UCSD-AML1 (cell line): ENCODE measurements at regions not wholly inside any gene's neighbourhood (a gene's known extent, or its start where the extent isn't known, plus 50 kb on each side); places are given as distances from the start of the nearest gene placed in this dataset.

Source experiments
- DNase-seq: peaks from one replicate; lab custom pipeline; 2025; ENCODE audit not compliant: unreplicated experiment; lab: John Stamatoyannopoulos, UW

DNA sequence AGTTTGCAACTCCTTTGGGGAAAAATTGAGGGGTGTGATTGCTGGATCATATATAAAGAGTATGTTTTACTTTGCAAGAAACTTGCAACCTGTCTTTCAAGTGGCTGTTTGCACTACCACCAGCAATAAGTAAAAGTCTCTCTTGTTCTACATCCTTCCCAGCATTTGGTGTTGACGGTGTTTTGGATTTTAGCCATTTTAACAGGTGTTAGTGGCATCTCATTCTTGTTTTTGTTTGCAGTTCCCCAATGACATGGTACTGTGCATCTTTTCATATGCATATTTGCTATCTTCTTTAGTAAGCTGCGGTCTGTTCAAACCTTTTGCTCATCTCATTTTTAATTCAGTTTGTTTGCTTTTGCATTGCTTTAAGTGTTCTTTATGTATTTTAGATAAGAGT lies 535.5 kb downstream of the LRRIQ3 start:
- no peak for DNase-seq

DNA sequence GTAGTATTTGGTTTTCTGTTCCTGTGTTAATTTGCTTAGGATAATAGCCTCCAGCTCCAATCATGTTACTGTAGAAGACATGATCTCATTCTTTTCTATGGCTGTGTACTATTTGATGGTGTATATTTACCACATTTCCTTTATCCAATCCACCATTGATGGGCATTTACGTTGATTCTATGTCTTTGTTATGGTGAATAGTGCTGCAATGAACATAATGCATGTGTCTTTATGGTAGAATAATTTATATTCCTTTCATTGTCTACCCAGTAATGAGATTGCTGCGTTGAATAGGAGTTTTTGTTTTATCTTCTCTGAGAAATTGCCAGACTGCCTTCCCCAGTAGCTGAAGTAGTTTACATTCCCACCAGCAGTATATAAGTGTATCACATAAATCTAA lies 538.8 kb downstream of the LRRIQ3 start:
- no peak for DNase-seq

DNA sequence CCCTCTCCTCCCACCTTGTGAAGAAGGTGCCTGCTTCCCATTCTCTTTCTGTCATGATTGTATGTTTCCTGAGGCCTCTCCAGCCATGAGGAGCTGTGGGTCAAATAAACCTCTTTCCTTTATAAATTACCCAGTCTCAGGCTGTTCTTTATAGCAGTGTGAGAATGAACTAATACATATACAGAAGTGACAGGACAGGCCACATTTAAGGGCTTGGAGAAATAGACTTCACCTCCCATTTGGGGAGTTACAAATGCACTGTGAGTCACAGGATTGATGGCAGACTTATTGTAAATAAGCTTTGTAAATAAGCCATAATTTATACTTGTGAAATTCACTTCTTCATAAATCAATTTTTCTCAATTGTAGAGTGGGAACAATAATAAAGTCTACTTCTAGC lies 543.3 kb downstream of the LRRIQ3 start:
- DNase-seq = no peak

DNA sequence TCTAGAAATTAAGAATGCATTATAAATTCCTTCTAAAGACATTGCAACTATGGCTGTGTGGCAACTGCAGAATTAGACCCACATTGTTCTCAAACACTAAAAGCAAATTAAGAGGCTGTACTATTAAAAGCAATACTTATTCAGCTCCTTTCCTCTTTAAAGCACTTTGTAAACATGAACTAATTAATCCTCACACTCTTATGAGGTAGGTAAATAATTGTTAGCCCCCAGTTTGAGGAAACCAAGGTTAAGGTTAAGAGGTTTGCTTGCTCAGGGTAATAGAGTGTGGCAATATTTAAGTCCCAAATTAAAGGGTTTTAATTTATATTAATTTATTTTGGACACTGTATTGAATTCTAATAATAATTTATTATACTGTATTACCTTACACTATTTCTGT lies 553.8 kb downstream of the LRRIQ3 start:
- no peak for DNase-seq

DNA sequence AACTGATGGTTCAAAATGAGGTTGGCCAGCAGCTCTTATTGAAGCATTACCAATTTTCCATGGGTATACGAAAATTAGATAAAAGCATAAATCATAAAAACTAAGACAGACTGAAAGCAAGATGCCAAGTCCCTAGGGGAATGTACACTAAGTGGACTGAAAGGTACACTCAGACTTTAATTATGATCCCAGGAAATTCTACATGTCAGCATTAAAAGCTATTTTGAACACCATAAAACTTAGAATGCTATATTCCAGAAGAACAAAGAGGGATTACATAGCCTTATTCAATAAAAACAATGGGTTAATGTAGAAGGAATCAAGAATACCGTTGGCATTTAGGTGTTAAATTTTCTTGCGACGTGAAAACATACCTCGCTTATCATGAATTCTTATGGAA lies 558.5 kb downstream of the LRRIQ3 start:
- DNase-seq = no peak

DNA sequence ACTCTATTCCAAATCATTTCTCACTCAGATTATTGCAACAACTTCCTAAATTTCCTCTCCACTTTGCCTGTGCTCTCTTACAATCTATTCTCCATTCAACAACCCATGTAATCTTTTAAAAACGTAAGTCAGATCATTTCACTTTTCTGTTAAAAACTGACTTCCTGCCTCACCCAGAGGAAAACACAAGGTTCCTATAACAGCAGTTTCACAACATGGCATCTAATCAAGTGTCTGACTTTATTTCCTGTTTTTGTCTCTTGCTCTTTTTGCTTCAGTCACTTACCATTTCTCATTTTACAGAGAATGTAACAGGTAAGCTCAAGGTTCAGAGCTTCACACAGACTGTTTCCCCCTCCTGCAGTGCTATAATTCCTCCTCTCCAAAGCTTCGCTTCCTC lies 560.7 kb downstream of the LRRIQ3 start:
- DNase-seq = no peak

DNA sequence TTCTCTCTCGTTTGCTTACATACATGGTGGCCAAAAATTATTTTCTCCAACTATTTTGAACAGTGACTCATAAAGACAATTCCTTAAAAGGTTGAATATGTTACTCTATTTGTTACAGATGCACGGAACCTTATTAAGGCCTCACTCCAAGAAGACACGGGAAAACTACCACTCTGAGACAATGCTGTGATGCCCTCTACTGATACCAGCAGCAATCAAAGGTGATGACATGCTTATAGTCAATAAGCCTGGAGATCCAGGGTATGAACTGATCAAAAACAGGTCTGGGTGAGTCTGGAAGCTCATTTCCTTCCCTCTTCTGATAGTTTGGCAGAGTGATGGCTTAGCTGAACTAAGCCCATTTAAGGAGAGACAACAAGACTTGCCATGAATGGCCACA lies 563.0 kb downstream of the LRRIQ3 start:
- no peak for DNase-seq

DNA sequence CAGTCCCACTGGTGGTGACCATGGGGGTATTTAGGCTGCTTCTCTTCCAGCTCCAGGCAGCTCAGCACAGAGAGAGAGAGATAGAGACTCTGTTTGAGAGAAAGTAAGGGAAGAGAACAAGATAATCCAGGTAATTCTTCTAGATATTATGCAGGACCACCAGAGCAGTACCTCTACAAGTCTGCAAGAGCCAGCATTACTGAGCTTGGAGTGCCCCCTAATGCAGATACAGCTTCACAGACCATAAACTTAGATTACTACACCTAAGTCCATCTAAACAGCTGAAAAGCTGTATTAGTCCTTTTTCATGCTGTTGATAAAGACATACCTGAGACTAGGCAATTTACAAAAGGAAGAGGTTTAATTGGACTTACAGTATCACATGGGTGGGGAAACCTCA lies 570.3 kb downstream of the LRRIQ3 start:
- DNase-seq = no peak

DNA sequence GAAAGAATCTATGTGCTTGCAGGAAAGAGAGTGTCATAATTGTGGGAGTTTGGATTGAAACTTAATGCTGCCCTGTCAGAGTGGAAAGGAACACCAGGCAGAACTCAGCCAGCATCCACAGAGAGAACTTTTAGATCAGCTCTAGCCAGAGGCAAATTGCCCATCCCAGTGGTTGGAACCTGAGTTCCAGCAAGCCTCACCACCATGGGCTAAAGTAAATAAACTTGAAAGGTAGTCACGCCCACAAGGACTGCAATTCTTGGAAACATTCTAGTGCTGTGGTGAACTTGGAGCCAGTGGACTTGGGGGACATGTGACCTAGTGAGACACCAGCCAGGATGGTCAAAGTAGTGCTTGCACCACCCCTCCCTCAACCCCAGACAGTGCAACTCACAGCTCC lies 571.6 kb downstream of the LRRIQ3 start:
- DNase-seq = no peak

DNA sequence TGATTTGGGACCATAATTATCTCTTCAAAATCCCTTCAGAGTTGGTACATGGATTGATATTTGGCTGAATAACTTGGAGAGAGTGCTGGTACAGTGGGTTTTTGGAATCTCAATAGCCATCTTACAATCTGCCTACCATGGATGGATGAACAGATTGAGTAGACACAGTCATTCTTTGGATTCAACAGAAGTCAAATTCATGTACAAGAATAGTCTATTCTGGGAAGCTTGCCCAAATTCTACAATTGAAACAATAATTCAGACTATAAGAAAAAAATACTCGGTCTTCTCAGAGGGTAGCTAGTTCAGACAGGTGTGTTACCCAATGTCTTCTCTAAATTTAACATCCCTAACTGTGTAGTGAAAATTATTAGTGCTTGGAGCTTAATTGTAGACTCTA lies 574.0 kb downstream of the LRRIQ3 start:
- DNase-seq = no peak

DNA sequence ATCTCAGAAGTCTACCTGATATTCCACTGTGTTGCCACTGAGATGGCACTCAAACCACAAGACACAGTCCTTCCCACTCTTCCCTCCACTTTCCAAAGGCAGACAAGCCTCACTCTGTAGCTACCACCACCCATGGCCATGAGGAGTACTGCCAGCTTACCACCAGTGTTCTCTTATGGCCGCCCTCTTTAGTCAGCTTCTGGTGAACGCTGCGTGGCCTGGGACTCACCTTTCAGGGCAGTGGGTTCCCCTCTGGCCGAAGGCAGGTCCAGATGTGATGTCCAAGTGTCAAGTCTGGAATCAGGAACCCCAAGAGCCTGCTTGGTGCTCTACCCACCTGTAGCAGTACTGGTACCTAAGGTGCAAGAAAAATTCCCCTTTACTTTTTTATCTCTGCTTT lies 580.8 kb downstream of the LRRIQ3 start:
- no peak for DNase-seq

DNA sequence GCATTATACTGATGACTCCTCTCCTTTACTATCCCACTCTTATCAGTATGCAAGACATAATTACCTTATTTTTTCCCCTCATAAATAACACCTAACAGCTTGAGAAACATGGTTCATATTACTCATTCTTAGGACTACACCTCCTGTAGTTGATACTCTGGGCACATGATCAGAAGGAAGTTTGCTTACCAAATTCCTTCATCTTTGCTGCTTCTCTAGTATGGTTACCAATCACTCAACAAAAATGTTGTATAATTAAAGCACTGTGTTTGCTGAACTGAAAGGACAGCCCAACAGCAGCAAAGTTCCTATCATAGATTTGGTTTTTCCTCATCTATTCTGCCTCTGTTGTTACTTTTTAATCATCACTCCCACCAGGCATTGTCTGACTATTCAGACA lies 586.3 kb downstream of the LRRIQ3 start:
- no peak for DNase-seq

DNA sequence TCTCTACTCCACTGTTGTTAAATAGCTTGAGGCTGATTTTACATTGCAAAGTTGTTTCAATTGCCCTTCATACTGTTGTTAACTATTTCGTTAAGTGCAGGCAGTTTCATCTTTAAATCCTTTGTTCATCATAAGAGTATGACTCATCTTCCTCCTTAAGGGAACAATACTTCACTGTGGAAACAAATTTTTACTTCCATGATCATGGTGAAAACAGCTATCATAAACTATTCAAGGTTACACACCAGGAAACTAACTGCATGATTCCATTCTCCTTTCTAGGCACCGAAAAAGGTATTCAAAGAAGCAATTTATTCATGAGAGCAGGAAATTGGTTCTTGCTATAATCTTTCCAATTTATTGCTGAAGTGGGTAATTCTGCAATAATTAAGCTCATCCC lies 593.2 kb downstream of the LRRIQ3 start:
- no peak for DNase-seq

DNA sequence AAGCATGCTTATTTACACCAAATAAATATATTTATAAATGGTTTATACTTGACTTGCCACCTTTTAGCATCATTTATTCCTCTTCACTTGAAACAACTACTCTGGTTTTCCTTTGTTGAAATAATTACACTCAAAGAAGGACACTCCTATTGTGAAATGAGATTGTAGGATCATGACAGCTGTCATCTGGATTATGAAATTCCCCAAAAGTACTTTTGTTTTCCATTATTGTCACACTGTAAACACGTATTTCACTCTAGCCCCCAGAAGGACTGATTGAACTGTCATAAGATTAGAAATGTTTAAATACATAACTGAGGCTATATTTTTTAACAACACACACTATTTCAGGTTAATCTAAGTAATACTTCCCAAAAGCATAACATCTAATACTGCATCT lies 593.8 kb downstream of the LRRIQ3 start:
- no peak for DNase-seq

DNA sequence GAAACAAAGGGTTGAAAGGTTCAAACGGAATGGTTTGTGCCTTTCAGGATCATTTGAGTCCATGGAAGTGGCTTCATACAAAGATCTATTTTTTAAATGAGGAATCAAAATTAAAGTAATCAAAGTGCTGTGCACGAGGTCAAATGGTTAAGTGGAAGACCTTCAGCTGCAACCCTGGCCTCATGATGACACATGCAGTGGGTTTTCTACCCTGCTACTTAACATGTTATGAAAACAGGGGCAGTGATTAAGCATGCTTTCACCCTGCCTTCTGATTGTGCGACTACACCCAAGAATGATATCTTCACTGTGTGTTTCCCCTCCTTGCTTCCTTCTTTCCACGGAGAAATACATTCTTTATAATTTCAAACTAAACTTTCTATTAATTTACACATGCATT lies 604.2 kb downstream of the LRRIQ3 start:
- no peak for DNase-seq

DNA sequence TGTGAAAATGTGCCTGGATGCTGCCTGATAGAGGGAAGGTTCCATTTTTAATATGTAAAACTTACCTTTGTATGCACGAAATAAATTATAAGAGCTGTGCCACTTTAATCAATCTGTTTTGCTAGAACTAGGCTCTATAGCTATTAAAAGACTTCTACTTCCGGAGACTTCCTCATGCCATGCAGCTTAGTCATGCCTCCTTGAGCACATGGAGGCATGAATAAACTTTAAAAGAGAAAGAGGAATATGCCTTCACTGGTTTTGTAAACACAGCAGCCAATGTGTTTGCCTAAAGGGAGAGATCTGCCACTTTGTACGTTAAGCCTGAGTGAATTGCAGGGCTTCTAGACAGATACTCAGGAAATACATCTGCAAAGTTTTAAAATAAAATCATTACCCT lies 604.6 kb downstream of the LRRIQ3 start:
- no peak for DNase-seq

DNA sequence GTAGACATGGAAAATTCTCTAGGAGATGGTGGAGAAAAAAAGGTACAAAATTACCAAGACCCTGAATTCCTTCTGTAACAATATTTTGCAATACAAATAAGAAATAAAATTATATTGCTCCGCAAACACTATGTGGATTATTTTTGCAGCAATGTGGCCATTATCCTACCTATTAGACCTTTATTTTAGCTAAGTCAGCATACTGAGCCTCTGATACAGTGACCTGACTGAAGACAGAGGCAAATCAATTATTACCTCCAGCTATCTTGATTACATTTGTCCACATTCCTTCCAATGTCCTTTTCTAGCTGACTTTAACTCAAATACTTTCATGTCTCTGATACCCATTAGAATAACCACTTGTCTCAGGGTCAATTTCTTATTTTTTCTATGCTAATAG lies 610.9 kb downstream of the LRRIQ3 start:
- DNase-seq = no peak

DNA sequence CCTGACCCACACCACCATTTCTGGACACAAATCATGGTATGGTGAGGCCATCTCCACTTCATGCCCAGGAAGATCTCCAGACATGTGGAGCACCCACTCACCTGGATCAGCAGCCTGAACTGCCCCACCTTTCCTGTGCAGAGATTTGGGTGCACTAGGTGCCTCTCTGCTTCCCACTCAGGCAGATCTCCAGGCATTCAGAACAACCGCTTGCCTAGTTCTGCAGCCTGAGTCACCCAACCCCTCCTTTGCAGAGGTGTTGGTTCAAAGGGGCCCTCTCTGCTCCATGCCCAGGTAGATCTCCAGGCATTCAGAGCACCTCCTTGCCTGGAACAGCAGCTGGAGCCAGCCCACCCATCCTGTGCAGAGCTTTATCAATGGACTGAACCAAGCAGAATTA lies 620.8 kb downstream of the LRRIQ3 start:
- DNase-seq = no peak

DNA sequence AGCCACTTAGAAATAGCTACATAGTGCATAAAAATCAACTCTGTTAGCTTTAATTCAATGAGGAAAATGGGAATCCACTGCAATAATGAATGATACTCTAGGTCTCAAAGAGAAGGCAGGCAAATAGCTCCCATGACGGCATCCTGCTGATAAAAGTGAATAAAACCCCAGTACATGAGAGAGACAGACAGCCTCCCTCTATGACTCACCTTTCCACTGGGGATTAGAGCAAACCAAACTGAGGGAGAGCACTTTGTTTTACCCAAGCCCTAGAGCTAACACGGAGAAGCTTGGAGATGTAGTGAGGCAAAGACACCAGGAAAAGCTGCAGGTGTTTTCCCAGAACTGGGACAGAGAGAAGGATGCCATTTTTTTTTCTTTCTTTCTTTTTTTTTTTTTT lies 621.9 kb downstream of the LRRIQ3 start:
- no peak for DNase-seq

DNA sequence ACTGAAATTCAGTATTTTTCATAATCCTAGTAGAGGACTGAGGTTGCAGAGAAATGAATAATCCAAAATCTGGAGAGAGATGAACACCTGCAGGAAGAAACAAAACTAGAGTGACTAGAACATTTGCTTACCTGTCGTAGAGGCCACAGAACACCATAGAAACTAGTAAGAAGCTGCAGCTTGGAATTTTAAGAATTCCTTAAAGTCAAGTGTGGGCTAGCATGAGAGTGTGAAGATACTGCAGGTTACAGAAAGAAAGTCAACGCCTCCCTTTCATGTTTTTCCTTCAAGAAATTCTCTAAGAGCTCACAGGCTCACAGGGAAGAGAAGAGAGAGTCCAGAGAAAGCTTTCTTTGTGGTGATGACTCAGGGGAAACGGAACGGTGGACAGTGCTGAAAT lies 633.7 kb downstream of the LRRIQ3 start:
- DNase-seq = no peak

DNA sequence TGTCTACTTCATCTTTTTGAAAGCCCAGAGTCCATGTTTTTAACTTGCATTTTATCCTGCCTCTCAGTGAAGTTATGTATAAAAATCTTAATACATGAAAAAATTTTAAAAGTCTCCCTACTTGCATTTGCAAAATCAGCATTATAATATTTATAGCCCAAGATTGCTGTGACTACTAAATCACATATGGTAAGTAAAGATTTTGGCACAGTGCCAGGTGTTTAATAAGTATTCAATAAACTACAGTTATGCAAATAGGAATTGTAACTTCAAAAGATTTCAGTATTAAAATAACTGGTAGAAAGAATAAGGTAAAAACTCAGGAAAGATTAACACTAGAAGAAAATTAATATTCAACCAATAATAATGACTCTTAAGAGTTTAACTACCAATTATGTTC lies 641.7 kb downstream of the LRRIQ3 start:
- DNase-seq = no peak

DNA sequence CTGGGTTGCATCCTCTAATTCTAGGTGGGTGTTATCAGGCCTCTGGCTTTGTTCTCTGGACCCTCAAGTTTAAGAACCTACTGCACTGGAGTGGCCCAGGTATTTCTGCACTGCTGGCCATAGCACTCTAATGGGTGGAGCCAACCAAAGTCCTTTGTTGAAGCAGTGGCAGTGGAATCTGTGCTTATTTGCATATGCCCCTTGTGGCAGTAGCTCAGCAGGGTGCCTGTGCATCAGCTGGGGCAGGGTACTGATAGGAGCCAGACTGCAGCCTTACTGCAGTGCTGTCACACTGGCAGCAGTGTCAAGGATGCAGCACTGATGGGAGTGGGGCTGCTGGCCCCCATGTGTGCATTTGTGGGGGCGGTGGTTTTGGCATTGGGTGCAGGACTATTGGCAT lies 660.6 kb downstream of the LRRIQ3 start:
- no peak for DNase-seq

DNA sequence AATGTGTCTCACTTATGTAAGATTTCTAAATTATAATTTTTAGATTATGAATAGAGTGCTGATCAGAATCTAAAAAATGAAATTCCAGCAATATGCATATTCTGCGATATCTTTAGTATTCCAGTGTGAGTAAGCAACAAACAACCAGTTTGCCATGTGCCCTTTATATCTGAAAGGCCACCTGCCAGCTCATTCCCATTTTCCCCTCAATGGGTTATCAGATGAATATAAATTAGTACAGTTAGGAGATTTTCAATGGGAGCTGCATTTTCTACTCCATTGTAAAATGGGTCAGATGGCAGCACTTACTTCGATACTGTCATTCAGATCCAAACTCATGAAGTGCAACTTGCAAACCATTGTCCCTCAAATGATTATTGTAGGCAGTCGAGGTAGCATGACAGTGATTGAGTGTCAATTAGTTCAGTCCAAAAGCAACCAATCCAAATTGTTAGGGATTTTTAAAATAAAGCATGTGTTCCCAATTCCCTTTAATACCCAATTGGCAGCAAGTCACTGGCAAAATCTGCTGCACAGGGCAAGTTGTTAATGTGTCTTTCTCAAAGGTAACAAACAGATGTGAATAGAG lies 680.3 kb downstream of the LRRIQ3 start:
- DNase-seq = no peak

DNA sequence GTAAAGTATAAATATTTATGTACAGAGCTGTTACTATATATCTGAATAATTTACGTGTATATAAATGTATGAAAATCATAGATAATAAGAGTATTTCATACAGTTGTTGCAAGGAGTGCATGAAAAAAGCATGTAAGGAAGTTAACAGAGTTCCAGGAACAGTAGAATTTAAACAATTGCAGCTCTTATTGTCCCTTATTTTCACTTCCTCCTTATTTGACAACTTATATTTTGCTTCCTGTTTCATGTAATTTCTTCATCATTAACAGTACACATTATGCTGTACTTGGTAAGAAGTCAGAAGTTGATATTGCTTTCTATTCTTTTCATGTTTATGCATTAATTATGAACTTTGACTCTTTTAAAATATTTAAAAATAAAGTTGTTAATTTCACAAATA lies 681.5 kb downstream of the LRRIQ3 start:
- DNase-seq = no peak
